NCI-H345 treated with DMSO at 0.1 percent for 48 hours (cell line): ENCODE measurements at regions not wholly inside any gene's neighbourhood (a gene's known extent, or its start where the extent isn't known, plus 50 kb on each side); places are given as distances from the start of the nearest gene placed in this dataset.

Experiments used
- DNase-seq: peaks from one replicate; lab custom pipeline; 2025; ENCODE audit not compliant: unreplicated experiment; lab: John Stamatoyannopoulos, UW

DNA sequence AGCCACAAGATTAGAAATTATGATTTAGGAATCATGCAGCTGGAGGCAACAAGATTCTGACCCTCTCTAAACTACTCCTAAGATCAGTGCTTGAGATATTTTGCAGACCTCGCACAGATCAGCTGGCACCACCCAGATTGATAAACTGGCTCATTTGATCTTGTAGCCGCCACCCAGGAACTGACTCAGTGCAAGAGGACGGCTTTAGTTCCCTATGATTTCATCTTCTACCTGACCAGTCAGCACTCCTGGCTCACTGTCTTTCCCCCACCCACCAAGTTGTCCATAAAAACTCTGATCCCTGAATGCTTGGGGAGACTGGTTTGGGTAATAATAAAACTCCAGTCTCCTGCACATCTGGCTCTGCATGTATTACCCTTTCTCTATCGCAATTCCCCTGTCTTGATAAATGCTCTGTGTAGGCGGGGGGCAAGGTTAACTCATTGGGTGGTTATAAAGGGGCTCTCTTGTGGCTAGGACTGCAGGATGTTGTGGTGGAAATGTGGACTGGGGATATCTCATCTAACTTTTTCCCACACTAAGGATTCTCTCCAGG, 96.1 kb downstream of the ARL6IP6 start:
- no peak for DNase-seq

DNA sequence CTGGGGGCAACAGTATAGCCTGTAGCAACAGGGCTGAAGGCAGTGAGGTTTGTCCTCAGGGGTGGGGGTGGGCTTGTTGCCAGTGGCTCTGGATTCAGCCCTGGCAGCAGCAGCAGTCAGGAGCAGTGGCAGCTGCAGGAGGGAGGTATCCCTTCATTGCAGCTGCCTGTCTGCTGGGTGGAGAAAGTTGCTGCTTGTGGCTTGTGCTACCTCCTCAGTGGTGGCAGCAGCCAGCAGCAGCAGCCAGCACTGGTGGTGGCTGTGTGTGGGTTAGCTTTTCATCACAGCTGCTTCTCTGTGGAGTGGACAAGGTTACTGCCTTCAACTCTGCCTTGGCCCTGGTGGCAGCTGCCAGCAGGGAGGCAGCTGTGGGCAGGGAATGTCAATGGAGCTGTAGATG, 94.9 kb downstream of the ARL6IP6 start:
- no peak for DNase-seq
